Stomach (tissue), 8 donors: ENCODE measurements at regions not wholly inside any gene's neighbourhood (a gene's known extent, or its start where the extent isn't known, plus 50 kb on each side); places are given as distances from the start of the nearest gene placed in this dataset.

ENCODE experiments used
- DNase-seq, 2 donors: peaks; one replicate each; pipeline versions ENCODE4 v3.0.0 to v3.0.0-alpha.2; 2013 to 2019
- H3K27ac ChIP-seq, 5 donors: fragments of 200-600 bp in 4 of 5; sonication (generic) in 4 of 5; one replicate each; pipeline ENCODE4 v1.5.1; 2013 to 2019; ENCODE audit warnings: mild to moderate bottlenecking in 1 of 5, moderate library complexity in 1 of 5
- H3K27me3 ChIP-seq, 3 donors: fragments of 200-600 bp; sonication (generic); one replicate each; pipeline ENCODE4 v1.5.1; 2017 to 2019; ENCODE audit warnings: mixed run types in 1 of 3
- H3K36me3 ChIP-seq, 4 donors: fragments of 200-600 bp; sonication (generic); 1 replicate in 3 of 4; 2 replicates in 1 of 4; pipeline ENCODE4 v1.5.1; 2016 to 2019
- H3K4me1 ChIP-seq, 4 donors: fragments of 200-600 bp; sonication (generic); one replicate each; pipeline ENCODE4 v1.5.1; 2016 to 2019
- H3K4me3 ChIP-seq, 4 donors: fragments of 200-600 bp; sonication (generic) in 3 of 4; one replicate each; pipeline ENCODE4 v1.5.1; 2016 to 2019; ENCODE audit warnings: mild to moderate bottlenecking in 1 of 4
- H3K9me3 ChIP-seq, 4 donors: fragments of 200-600 bp; sonication (generic); one replicate each; pipeline ENCODE4 v1.5.1; 2016 to 2019
- EP300 ChIP-seq: sonication (generic); formaldehyde crosslinking; IDR thresholded peaks from one replicate; pipeline ENCODE4 v1.6.1; 2017; ENCODE audit warnings: antibody characterized with exemption
- POLR2A ChIP-seq, 4 donors: fragments of 450-650 bp; IDR thresholded peaks; one replicate each; pipeline ENCODE4 v1.6.1; 2016; ENCODE audit warnings: antibody characterized with exemption in 4 of 4, control low read depth in 2 of 4, mild to moderate bottlenecking in 1 of 4, moderate library complexity in 1 of 4
- POLR2AphosphoS5 ChIP-seq, 3 donors: sonication (generic); formaldehyde crosslinking; IDR thresholded peaks; one replicate each; pipeline ENCODE4 v1.6.1; 2016; ENCODE audit warnings: antibody characterized with exemption in 3 of 3
- WGBS, 5 donors: extraction: QIAGEN DNeasy Blood & Tissue Kit in 3 of 5; methylation state at CpG; one replicate each; pipeline versions ENCODE4 v1.1.5 to v1.1.7; 2013 to 2018; 5-methylcytosine and 5-hydroxymethylcytosine counted together
- intact Hi-C: fragments of 100-400 bp; cut with DNase I; formaldehyde crosslinking; loops from one replicate; pipeline ENCODE4 v1.15.1; 2023; ENCODE audit warnings: low total_unique reads
- small RNA-seq, 4 donors: library from RNA; depleted of rRNA; stranded (forward); fragments of <200 nt; gene quantifications; one replicate each; pipeline ENCODE3, GENCODE V24; 2016
- TF ChIP-seq, protein P1 (sequence below), 7 experiments: fragments of 450-650 bp in 4 of 7; fragments of 200-600 bp in 3 of 7; sonication (generic) in 3 of 7; IDR thresholded peaks; one replicate each; pipeline ENCODE4 v1.5.1; 2016 to 2019; ENCODE audit warnings: antibody characterized with exemption in 7 of 7, control low read depth in 2 of 7, mild to moderate bottlenecking in 1 of 7
- donor health status: healthy with polysubstance abuse.
- donor health status: Bipolar disorder and iron deficiency.
- donor health status: healthy.

DNA sequence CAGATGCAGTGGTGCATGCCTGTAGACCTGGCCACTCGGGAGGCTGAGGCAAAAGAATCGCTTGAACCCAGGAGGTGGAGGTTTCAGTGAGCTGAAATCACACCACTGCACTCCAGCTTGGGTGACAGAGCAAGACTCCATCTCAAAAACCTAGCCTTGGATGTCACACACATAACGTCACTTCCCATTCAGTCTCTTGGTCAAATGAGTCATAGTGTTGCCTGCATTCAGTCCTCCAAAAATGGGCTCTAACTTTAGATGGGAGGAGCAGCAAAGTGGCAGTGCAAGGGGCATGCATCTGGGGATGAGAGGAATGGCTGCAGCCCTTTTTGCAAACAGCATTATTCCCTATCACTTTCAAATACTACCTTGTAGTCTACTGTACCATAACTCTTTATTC lies 62.9 kb upstream of the AGBL1 start:
- Histone ChIP-seq H3K27me3 (no peaks in the 10 kb centered on the region), H3K36me3 (no peaks in the 10 kb centered on the region), H3K4me1 (peaks cover 0 to 6% (median 3%) of the 10 kb centered on the region in 4 donors), H3K4me3 (no peak overlapping the region), H3K27ac (no peak overlapping the region), H3K9me3 (no peaks in the 10 kb centered on the region)
- DNase-seq = no peak
- TF ChIP-seq EP300 (no peak), POLR2AphosphoS5 (IDR thresholded peaks at IDR 0.05) (no peak), POLR2A (IDR thresholded peaks at IDR 0.05) (no peak)
- TF ChIP-seq, protein P1, sequence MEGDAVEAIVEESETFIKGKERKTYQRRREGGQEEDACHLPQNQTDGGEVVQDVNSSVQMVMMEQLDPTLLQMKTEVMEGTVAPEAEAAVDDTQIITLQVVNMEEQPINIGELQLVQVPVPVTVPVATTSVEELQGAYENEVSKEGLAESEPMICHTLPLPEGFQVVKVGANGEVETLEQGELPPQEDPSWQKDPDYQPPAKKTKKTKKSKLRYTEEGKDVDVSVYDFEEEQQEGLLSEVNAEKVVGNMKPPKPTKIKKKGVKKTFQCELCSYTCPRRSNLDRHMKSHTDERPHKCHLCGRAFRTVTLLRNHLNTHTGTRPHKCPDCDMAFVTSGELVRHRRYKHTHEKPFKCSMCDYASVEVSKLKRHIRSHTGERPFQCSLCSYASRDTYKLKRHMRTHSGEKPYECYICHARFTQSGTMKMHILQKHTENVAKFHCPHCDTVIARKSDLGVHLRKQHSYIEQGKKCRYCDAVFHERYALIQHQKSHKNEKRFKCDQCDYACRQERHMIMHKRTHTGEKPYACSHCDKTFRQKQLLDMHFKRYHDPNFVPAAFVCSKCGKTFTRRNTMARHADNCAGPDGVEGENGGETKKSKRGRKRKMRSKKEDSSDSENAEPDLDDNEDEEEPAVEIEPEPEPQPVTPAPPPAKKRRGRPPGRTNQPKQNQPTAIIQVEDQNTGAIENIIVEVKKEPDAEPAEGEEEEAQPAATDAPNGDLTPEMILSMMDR (IDR thresholded peaks at IDR 0.05) = no peak
- 77 to 90% (median 85%) methylated on average over 3 of the region's 3 CpGs for WGBS, 5 donors
- intact Hi-C loops = no loop called here

DNA sequence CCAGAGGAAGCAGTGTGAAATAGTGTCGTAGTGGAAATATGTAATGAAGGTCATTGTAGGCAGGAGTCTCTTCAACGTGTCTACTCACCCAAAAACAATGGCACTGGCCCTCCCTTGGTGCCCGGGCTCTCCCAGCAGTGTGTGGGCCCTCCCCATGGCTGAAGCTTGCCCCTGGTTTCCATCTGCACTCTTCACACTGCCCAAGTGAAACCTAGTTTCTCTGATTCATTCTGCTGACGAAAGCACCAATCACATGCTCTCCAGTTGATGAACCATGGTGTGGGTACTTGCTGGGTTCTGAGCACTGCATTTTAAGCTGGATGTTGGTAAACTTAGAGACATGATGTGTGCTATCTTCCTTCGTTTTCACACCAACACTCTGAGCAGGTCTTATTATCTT lies 61.0 kb upstream of the AGBL1 start:
- intact Hi-C loops = no loop called here
- Histone ChIP-seq H3K27ac (no peak overlapping the region), H3K4me1 (peaks cover 0 to 6% (median 3%) of the 10 kb centered on the region in 4 donors), H3K36me3 (no peaks in the 10 kb centered on the region), H3K9me3 (no peaks in the 10 kb centered on the region), H3K4me3 (no peak overlapping the region), H3K27me3 (no peaks in the 10 kb centered on the region)
- TF ChIP-seq EP300 (no peak), POLR2A (IDR thresholded peaks at IDR 0.05) (no peak), POLR2AphosphoS5 (IDR thresholded peaks at IDR 0.05) (no peak)
- TF ChIP-seq, protein P1 (IDR thresholded peaks at IDR 0.05) = no peak
- WGBS, 5 donors = 50 to 77% (median 65%) methylated on average over 5 of the region's 5 CpGs
- no peak for DNase-seq

DNA sequence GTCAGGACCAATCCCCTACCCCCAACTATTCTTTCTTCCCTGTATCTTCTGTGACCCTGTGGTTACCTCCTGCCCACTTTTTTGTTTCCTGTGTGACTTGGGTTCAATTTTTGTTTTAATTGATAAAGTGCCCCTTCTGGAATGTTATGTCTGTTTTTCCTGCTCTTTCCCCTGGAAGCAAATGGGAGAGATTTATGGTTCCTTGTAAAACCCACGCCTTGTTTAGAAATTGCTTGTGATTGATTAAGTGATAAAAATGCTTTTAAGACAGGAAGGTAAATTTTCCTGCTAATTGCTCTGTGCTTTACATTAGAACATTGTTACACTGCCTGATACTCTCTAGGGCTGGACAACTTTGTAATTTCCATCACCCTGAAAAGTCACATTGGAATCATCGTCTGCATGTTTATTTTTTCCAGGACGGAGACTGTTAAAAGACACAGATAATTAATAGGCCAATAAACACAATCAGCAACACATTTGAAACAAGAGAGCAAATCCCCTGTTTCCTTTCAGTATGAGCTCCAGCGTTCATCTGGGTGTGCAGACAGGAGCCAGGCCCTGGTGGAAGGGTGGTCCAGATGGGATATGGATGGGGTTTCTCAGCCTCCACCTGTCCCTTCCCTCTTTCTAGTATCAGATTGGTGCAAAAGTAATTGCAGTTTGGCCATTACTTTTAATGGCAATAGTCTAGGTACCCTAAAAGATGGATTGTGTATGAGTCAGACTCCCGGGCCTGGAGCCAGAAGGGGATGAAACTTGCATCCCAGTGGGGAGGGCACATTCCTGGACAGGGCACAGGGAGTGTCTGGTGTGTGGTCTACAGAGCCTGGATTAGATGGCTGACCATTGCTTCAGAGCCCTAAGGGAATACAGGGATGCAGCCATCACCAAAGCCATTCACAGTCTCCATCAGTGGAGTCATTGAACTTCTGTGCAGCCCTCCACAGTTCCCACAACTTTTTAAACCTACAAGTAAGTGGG lies 58.1 kb upstream of the AGBL1 start:
- Histone ChIP-seq H3K36me3 (no peaks in the 10 kb centered on the region), H3K4me3 (no peak overlapping the region), H3K27ac (no peak overlapping the region), H3K27me3 (no peaks in the 10 kb centered on the region), H3K4me1 (no peaks in the 10 kb centered on the region), H3K9me3 (no peaks in the 10 kb centered on the region)
- TF ChIP-seq EP300 (no peak), POLR2A (IDR thresholded peaks at IDR 0.05) (no peak), POLR2AphosphoS5 (IDR thresholded peaks at IDR 0.05) (no peak)
- TF ChIP-seq, protein P1 (IDR thresholded peaks at IDR 0.05) = no peak
- intact Hi-C loops = no loop called here
- DNase-seq = peak in 1 of 2 donors; percentile 52
- WGBS, 5 donors = 25 to 34% (median 29%) methylated on average over 5 of the region's 5 CpGs

GRCh38 chr15:86028961-86029360 lies 50.7 kb upstream of the AGBL1 start:
- Histone ChIP-seq H3K27ac (no peak overlapping the region), H3K36me3 (no peaks in the 10 kb centered on the region), H3K27me3 (peaks cover 0 to 5% (median 0%) of the 10 kb centered on the region in 3 donors), H3K4me1 (no peaks in the 10 kb centered on the region), H3K9me3 (no peaks in the 10 kb centered on the region), H3K4me3 (no peak overlapping the region)
- TF ChIP-seq POLR2A (IDR thresholded peaks at IDR 0.05) (no peak), POLR2AphosphoS5 (IDR thresholded peaks at IDR 0.05) (no peak), EP300 (no peak)
- TF ChIP-seq, protein P1 (IDR thresholded peaks at IDR 0.05) = no peak
- no peak for DNase-seq
- intact Hi-C loops = no loop called here
- 70 to 78% (median 75%) methylated on average over 4 of the region's 4 CpGs for WGBS, 5 donors

Small RNA genes lying in the stretch of these regions (small RNA-seq; reads per million reads assigned to genes)
- 0 reads per million in 4 donors for gene AC104229.1
